ENCODE measurements at regions not wholly inside any gene's neighbourhood (a gene's known extent, or its start where the extent isn't known, plus 50 kb on each side); places are given as distances from the start of the nearest gene placed in this dataset.
A peak's percentile ranks its signal among the peaks of the same experiment; 100 is the strongest.
"Not testable (repeated sequence)": the region's sequence is repeated elsewhere in the genome, so short reads cannot be mapped to it uniquely, and the experiment has no call there.

GRCh38 chr11:25755918-25756584, 575.9 kb upstream of the ANO3 start:
- no peak for DNase-seq (ENCODE audit: low read depth in 2 of 2)

- no peak for DNase-seq (ENCODE audit: low read depth in 2 of 2)
Observed at GRCh38 chr11:25758145-25758661, 573.7 kb upstream of the ANO3 start.

GRCh38 chr11:25766332-25767015, 565.5 kb upstream of the ANO3 start:
- no peak for DNase-seq (ENCODE audit: low read depth in 2 of 2)

GRCh38 chr11:25769287-25769686, 562.6 kb upstream of the ANO3 start:
- DNase-seq (ENCODE audit: low read depth in 2 of 2), result no peak

GRCh38 chr11:25771605-25772004, 560.3 kb upstream of the ANO3 start:
- DNase-seq (ENCODE audit: low read depth in 2 of 2), result no peak

GRCh38 chr11:25775603-25776002, 556.3 kb upstream of the ANO3 start:
- no peak for DNase-seq (ENCODE audit: low read depth in 2 of 2)

- DNase-seq (ENCODE audit: low read depth in 2 of 2), result no peak
Observed at GRCh38 chr11:25776238-25776637, 555.7 kb upstream of the ANO3 start.

GRCh38 chr11:25777343-25777742, 554.6 kb upstream of the ANO3 start:
- no peak for DNase-seq (ENCODE audit: low read depth in 2 of 2)

GRCh38 chr11:25779033-25779432, 552.9 kb upstream of the ANO3 start:
- DNase-seq (ENCODE audit: low read depth in 2 of 2), result no peak

GRCh38 chr11:25787416-25787815, 544.5 kb upstream of the ANO3 start:
- DNase-seq (ENCODE audit: low read depth in 2 of 2), result no peak

GRCh38 chr11:25790396-25790795, 541.5 kb upstream of the ANO3 start:
- DNase-seq (ENCODE audit: low read depth in 2 of 2), result no peak

GRCh38 chr11:25793637-25794036, 538.3 kb upstream of the ANO3 start:
- no peak for DNase-seq (ENCODE audit: low read depth in 2 of 2)

- no peak for DNase-seq (ENCODE audit: low read depth in 2 of 2)
Observed at GRCh38 chr11:25794804-25795203, 537.1 kb upstream of the ANO3 start.

GRCh38 chr11:25816411-25816810, 515.5 kb upstream of the ANO3 start:
- no peak for DNase-seq (ENCODE audit: low read depth in 2 of 2)

- DNase-seq (ENCODE audit: low read depth in 2 of 2), result no peak
Observed at GRCh38 chr11:25824688-25825087, 507.2 kb upstream of the ANO3 start.

GRCh38 chr11:25831485-25831884, 500.4 kb upstream of the ANO3 start:
- not testable (repeated sequence) for DNase-seq (ENCODE audit: low read depth in 2 of 2)

- no peak for DNase-seq (ENCODE audit: low read depth in 2 of 2)
Observed at GRCh38 chr11:25838918-25839625, 492.9 kb upstream of the ANO3 start.

- DNase-seq (ENCODE audit: low read depth in 2 of 2), result no peak
Observed at GRCh38 chr11:25844811-25845210, 487.1 kb upstream of the ANO3 start.

GRCh38 chr11:25855916-25856315, 476.0 kb upstream of the ANO3 start:
- DNase-seq (ENCODE audit: low read depth in 2 of 2), result no peak

GRCh38 chr11:25859776-25860175, 472.2 kb upstream of the ANO3 start:
- DNase-seq (ENCODE audit: low read depth in 2 of 2), result no peak

- peak in 1 of 2 donors; percentile 14 for DNase-seq (ENCODE audit: low read depth in 2 of 2)
Observed at GRCh38 chr11:25860677-25861450, 471.1 kb upstream of the ANO3 start.

- no peak for DNase-seq (ENCODE audit: low read depth in 2 of 2)
Observed at GRCh38 chr11:25862159-25862558, 469.8 kb upstream of the ANO3 start.
